NCI-H345 treated with DMSO at 0.1 percent for 48 hours (cell line): ENCODE measurements at regions not wholly inside any gene's neighbourhood (a gene's known extent, or its start where the extent isn't known, plus 50 kb on each side); places are given as distances from the start of the nearest gene placed in this dataset.

Experiments used
- DNase-seq: peaks from one replicate; lab custom pipeline; 2025; ENCODE audit not compliant: unreplicated experiment; lab: John Stamatoyannopoulos, UW

GRCh38 chr3:24905266-24905665, 410.6 kb upstream of the THRB start:
- no peak for DNase-seq

- DNase-seq, result no peak
Measured at GRCh38 chr3:24907106-24907505, 412.5 kb upstream of the THRB start.

GRCh38 chr3:24911076-24911475, 416.4 kb upstream of the THRB start:
- no peak for DNase-seq

- DNase-seq, result no peak
Measured at GRCh38 chr3:24915639-24916038, 421.0 kb upstream of the THRB start.

- no peak for DNase-seq
Measured at GRCh38 chr3:24917908-24918307, 423.3 kb upstream of the THRB start.

- no peak for DNase-seq
Measured at GRCh38 chr3:24923570-24923969, 428.9 kb upstream of the THRB start.

- DNase-seq, result no peak
Measured at GRCh38 chr3:24929521-24929920, 434.9 kb upstream of the THRB start.

- no peak for DNase-seq
Measured at GRCh38 chr3:24933401-24933800, 438.8 kb upstream of the THRB start.

GRCh38 chr3:24936574-24936973, 441.9 kb upstream of the THRB start:
- DNase-seq, result no peak

- no peak for DNase-seq
Measured at GRCh38 chr3:24937228-24937627, 442.6 kb upstream of the THRB start.

GRCh38 chr3:24937780-24938179, 443.1 kb upstream of the THRB start:
- DNase-seq, result no peak

GRCh38 chr3:24943961-24944360, 449.3 kb upstream of the THRB start:
- no peak for DNase-seq

GRCh38 chr3:24944805-24945520, 450.3 kb upstream of the THRB start:
- DNase-seq, result no peak

GRCh38 chr3:24945563-24945962, 450.9 kb upstream of the THRB start:
- DNase-seq, result no peak

GRCh38 chr3:24947103-24947502, 452.5 kb upstream of the THRB start:
- no peak for DNase-seq

- no peak for DNase-seq
Measured at GRCh38 chr3:24951180-24951579, 456.5 kb upstream of the THRB start.

- no peak for DNase-seq
Measured at GRCh38 chr3:24952388-24952787, 457.7 kb upstream of the THRB start.

GRCh38 chr3:24953060-24953771, 458.6 kb upstream of the THRB start:
- DNase-seq, result no peak

GRCh38 chr3:24956613-24957012, 462.0 kb upstream of the THRB start:
- no peak for DNase-seq

- no peak for DNase-seq
Measured at GRCh38 chr3:24958271-24958670, 463.6 kb upstream of the THRB start.

- DNase-seq, result no peak
Measured at GRCh38 chr3:24958910-24959447, 464.3 kb upstream of the THRB start.
